GM19025 (cell line): ENCODE measurements at regions not wholly inside any gene's neighbourhood (a gene's known extent, or its start where the extent isn't known, plus 50 kb on each side); places are given as distances from the start of the nearest gene placed in this dataset.
"Not testable (repeated sequence)": the region's sequence is repeated elsewhere in the genome, so short reads cannot be mapped to it uniquely, and the experiment has no call there.

Experiments
- ATAC-seq: cut with Tn5 transposase; IDR thresholded peaks from one replicate; pipeline ENCODE4 v1.9.1; 2021; ENCODE audit warnings: mild to moderate bottlenecking, low read depth, moderate library complexity; ENCODE audit not compliant: unreplicated experiment

GRCh38 chr4:146087856-146088255, 87.7 kb upstream of the LSM6 start:
- no peak for ATAC-seq

GRCh38 chr4:146076081-146076480, 99.4 kb upstream of the LSM6 start:
- ATAC-seq = no peak

GRCh38 chr4:146073517-146073916, 102.0 kb upstream of the LSM6 start:
- ATAC-seq = no peak

- no peak for ATAC-seq
Measured at GRCh38 chr4:146072376-146072775, 103.1 kb upstream of the LSM6 start.

- no peak for ATAC-seq
Measured at GRCh38 chr4:146071390-146071789, 104.1 kb upstream of the LSM6 start.

GRCh38 chr4:146063143-146063542, 112.4 kb upstream of the LSM6 start:
- no peak for ATAC-seq

GRCh38 chr4:146062340-146062739, 113.2 kb upstream of the LSM6 start:
- no peak for ATAC-seq

GRCh38 chr4:146061610-146062334, 113.7 kb upstream of the LSM6 start:
- ATAC-seq = no peak

- peak; percentile 80 for ATAC-seq
Measured at GRCh38 chr4:146059865-146060264, 115.7 kb upstream of the LSM6 start.

GRCh38 chr4:146059151-146059550, 116.4 kb upstream of the LSM6 start:
- ATAC-seq = peak; percentile 37

- ATAC-seq = no peak
Measured at GRCh38 chr4:146058531-146058930, 117.0 kb upstream of the LSM6 start.

- ATAC-seq = no peak
Measured at GRCh38 chr4:146054676-146055075, 116.1 kb upstream of the ZNF827 start.

- ATAC-seq = no peak
Measured at GRCh38 chr4:146053891-146054290, 115.3 kb upstream of the ZNF827 start.

- ATAC-seq = no peak
Measured at GRCh38 chr4:146051728-146052391, 113.2 kb upstream of the ZNF827 start.

GRCh38 chr4:146051223-146051622, 112.6 kb upstream of the ZNF827 start:
- no peak for ATAC-seq

GRCh38 chr4:146049802-146050201, 111.2 kb upstream of the ZNF827 start:
- peak; percentile 72 for ATAC-seq

GRCh38 chr4:146047768-146048167, 109.1 kb upstream of the ZNF827 start:
- not testable (repeated sequence) for ATAC-seq

- no peak for ATAC-seq
Measured at GRCh38 chr4:146041139-146042004, 102.7 kb upstream of the ZNF827 start.

GRCh38 chr4:146040623-146041022, 102.0 kb upstream of the ZNF827 start:
- ATAC-seq = no peak

- no peak for ATAC-seq
Measured at GRCh38 chr4:146033149-146033548, 94.5 kb upstream of the ZNF827 start.

GRCh38 chr4:146032234-146032860, 93.7 kb upstream of the ZNF827 start:
- ATAC-seq = no peak
